GM19351 (cell line): ENCODE measurements at regions not wholly inside any gene's neighbourhood (a gene's known extent, or its start where the extent isn't known, plus 50 kb on each side); places are given as distances from the start of the nearest gene placed in this dataset.

Experiments
- ATAC-seq: cut with Tn5 transposase; IDR thresholded peaks from one replicate; pipeline ENCODE4 v1.9.1; 2021; ENCODE audit warnings: mild to moderate bottlenecking, moderate library complexity; ENCODE audit not compliant: unreplicated experiment

DNA sequence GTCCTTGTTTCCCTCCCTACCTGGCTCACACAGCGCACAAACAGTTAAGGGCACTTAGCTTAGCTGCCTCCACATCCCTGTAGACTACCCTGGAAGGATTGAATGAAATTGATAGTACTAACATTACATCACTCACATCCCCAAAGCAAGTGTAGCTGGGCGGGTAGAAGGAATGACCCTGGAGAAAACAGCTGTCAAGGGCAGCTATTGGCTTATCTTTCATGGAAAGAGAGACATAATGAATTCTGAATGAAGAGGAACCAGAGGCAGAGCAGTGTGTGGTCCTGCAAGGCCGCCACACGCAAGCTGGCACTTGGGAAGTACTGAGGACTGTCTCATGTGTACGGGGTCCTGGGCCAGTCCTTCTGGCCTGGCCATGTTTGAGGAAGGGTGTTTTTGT, 369.6 kb upstream of the RGMA start:
- no peak for ATAC-seq

DNA sequence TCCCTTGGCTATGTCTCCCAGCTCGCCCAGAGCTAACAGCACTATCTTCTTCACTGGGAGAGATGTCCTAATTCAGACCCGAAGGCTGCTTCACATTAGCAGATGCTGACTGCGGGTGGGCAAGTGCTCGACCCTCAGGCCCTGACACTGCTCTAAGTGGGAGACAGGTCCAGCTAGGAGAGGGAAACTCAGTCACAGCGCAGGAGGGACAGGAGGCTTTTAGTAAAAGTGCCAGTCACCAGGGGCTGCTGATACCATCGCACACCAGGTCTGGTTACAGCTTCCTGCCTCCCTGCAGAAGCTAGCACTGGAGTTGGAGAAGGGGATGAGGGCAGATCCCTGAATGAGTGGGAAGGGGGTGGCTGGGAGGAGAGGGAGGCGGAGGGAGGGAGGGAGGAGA, 365.8 kb upstream of the RGMA start:
- ATAC-seq: no peak

- no peak for ATAC-seq
Observed at GRCh38 chr15:93452537-93453211, 363.7 kb upstream of the RGMA start.

GRCh38 chr15:93451822-93452221, 362.8 kb upstream of the RGMA start:
- no peak for ATAC-seq

DNA sequence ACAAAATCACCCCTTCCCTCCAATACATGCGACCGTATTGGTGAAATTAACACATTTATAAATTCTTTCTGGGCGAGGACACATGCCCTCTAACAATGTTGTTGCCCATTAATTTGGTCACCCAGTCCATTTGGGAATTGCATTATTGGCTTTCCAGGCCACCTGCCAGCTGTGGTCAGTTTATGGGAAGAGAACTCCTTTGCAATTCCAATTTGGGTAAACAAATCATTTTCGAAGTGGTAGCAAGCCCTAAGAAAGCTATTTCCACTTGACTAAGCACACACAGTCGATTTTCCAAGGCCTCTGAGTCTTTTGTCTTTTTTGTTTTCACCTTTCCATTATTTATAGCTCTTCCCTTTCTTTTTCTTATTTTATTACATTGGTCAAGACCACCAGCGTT, 362.3 kb upstream of the RGMA start:
- no peak for ATAC-seq

GRCh38 chr15:93449798-93450197, 360.8 kb upstream of the RGMA start:
- ATAC-seq: no peak

DNA sequence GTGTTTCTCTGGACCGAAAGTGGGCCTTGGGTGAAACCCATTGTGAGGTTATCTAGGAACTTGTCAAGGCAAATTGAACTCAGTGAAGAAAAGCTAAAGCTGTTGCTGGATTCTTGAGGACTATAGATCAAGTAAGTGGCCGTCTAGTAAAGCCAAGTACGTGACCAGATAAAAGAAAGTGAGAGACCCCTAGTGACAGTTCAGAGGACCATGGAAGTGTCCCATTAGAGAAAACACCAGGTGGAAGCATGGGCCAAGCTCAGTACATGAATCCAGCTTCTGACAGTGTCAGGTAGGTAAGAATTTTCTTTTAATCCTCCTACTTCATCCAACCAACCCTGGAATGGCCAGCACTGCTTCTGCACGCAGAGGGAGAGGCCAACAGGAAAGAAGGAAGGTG, 349.3 kb upstream of the RGMA start:
- no peak for ATAC-seq

GRCh38 chr15:93432474-93432873, 343.5 kb upstream of the RGMA start:
- ATAC-seq: no peak

- no peak for ATAC-seq
Observed at GRCh38 chr15:93428807-93429351, 339.9 kb upstream of the RGMA start.

- no peak for ATAC-seq
Observed at GRCh38 chr15:93428150-93428549, 339.1 kb upstream of the RGMA start.

DNA sequence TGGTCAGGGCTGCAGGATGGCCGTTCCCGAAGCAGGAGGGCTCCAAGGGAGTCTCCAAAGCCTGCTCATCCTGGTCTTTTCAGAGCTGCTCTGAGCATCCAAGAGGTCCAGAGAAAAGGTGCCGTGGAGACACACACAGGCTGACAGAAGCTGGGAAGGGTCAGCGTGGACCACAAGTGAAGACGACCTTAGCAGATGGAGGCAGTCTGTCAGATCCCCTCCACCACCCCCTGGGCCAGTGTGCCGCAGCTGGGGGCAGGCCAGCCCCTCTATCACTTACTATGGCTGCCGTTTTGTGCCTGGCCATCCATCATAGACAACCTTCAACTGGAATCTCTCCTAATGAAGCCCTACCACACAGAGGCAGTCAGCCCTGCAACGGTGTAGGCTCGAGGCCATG, 335.1 kb upstream of the RGMA start:
- no peak for ATAC-seq

- no peak for ATAC-seq
Observed at GRCh38 chr15:93422476-93422875, 333.5 kb upstream of the RGMA start.

- no peak for ATAC-seq
Observed at GRCh38 chr15:93420477-93420876, 331.5 kb upstream of the RGMA start.

- ATAC-seq: no peak
Observed at GRCh38 chr15:93420050-93420452, 331.0 kb upstream of the RGMA start.

DNA sequence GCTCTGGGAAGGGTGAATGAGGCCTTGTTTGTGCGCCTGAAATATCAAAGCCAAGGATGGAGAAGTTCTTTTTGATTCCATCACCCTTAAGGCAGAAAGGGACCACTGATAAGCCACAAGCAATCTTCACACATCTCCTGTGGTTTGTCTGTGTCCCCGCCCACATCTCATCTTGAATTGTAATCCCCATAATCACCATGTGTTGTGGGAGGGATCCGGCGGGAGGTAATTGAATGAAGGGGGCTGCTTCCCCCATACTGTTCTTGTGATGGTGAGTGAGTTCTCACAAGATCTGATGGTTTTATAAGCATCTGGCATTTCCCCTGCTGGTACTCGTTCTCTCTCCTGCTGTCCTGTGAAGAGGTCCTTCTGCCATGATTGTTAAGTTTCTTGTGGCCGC, 329.6 kb upstream of the RGMA start:
- ATAC-seq: no peak

GRCh38 chr15:93417631-93418030, 328.6 kb upstream of the RGMA start:
- ATAC-seq: no peak

DNA sequence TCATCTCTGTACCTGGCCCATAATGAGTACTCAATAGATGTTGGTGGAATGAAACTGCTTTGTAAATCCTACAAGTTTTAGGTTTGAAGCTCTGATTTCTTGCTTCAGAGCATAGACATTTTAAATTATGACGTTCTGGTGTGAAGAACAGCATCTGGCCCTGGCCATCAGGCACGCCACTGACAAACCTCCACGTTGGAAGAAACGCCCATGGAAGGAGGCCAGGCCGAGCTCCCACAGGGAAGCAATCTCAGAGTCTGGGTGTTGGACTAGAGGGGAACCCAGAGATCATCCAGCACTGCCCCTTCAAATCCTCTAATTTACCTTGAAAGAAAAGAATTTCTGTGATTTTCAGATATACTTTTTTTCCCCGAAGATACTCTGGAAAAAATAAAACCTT, 328.1 kb upstream of the RGMA start:
- no peak for ATAC-seq

- ATAC-seq: no peak
Observed at GRCh38 chr15:93415576-93415975, 326.6 kb upstream of the RGMA start.

- ATAC-seq: no peak
Observed at GRCh38 chr15:93414576-93415231, 325.7 kb upstream of the RGMA start.

- ATAC-seq: no peak
Observed at GRCh38 chr15:93413745-93414144, 324.7 kb upstream of the RGMA start.

- ATAC-seq: no peak
Observed at GRCh38 chr15:93399121-93399520, 310.1 kb upstream of the RGMA start.

DNA sequence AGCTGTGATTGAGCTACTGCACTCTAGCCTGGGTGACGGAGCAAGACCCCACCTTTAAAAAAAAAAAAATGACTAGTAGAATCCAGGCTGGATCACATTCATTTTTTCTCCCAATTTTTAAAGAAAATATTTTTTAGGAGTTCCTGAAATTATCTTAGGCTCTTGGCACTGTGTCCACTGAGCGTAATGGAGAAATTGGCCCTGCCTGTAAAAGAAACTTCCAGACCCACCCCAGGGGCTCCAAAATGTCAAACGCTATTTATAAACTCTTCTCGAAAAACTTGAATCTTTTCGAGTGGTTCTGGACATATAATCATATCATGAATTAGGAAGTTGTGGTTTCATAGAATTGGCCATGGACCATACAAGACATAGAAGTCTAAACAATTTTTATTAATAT, 300.2 kb upstream of the RGMA start:
- no peak for ATAC-seq

DNA sequence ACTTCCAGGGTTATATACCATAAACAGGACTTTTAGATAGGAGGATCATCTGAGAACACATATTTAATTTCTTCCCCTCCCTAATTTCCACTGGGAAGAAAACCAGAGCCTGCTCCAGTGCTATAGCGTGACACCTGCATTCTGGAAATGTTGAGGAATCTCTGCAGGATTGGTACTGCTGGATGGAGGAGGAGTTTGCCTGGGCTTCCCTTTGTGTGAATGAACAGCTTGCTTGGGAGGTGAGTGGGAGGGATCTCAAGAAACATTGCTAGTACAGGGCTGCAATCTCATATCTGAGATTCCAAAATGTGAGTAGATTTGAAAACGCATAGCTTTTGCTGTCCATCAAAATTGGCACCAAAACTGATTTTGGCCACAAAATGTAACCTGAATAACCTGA, 295.9 kb upstream of the RGMA start:
- ATAC-seq: no peak
